ENCODE measurements at regions not wholly inside any gene's neighbourhood (a gene's known extent, or its start where the extent isn't known, plus 50 kb on each side); places are given as distances from the start of the nearest gene placed in this dataset.
"Not testable (repeated sequence)": the region's sequence is repeated elsewhere in the genome, so short reads cannot be mapped to it uniquely, and the experiment has no call there.

- FAIRE-seq: no peak
Observed at GRCh38 chr15:62903437-62903836, 139.1 kb upstream of the TPM1 start.

- FAIRE-seq: no peak
Observed at GRCh38 chr15:62904041-62904910, 138.3 kb upstream of the TPM1 start.

GRCh38 chr15:62906627-62907026 lies 135.9 kb upstream of the TPM1 start:
- no peak for FAIRE-seq

- no peak for FAIRE-seq
Observed at GRCh38 chr15:62907275-62907674, 135.3 kb upstream of the TPM1 start.

- FAIRE-seq: not testable (repeated sequence)
Observed at GRCh38 chr15:62908341-62908740, 134.2 kb upstream of the TPM1 start.

GRCh38 chr15:62909257-62909656 lies 133.3 kb upstream of the TPM1 start:
- no peak for FAIRE-seq

- no peak for FAIRE-seq
Observed at GRCh38 chr15:62912282-62912681, 130.3 kb upstream of the TPM1 start.

- no peak for FAIRE-seq
Observed at GRCh38 chr15:62912808-62913207, 129.7 kb upstream of the TPM1 start.

GRCh38 chr15:62913246-62913645 lies 129.3 kb upstream of the TPM1 start:
- FAIRE-seq: no peak

- FAIRE-seq: no peak
Observed at GRCh38 chr15:62914461-62915079, 128.0 kb upstream of the TPM1 start.

GRCh38 chr15:62920682-62921502 lies 121.7 kb upstream of the TPM1 start:
- FAIRE-seq: no peak

- FAIRE-seq: no peak
Observed at GRCh38 chr15:62922514-62922913, 120.0 kb upstream of the TPM1 start.

- FAIRE-seq: no peak
Observed at GRCh38 chr15:62925875-62926274, 116.7 kb upstream of the TPM1 start.

GRCh38 chr15:62927196-62927595 lies 115.4 kb upstream of the TPM1 start:
- FAIRE-seq: no peak

GRCh38 chr15:62927836-62928235 lies 114.7 kb upstream of the TPM1 start:
- no peak for FAIRE-seq

GRCh38 chr15:62928242-62928999 lies 114.1 kb upstream of the TPM1 start:
- no peak for FAIRE-seq

- FAIRE-seq: no peak
Observed at GRCh38 chr15:62929000-62929357, 113.6 kb upstream of the TPM1 start.

GRCh38 chr15:62931650-62932049 lies 110.9 kb upstream of the TPM1 start:
- no peak for FAIRE-seq

GRCh38 chr15:62932436-62932835 lies 110.1 kb upstream of the TPM1 start:
- FAIRE-seq: no peak

- FAIRE-seq: no peak
Observed at GRCh38 chr15:62933386-62933785, 109.2 kb upstream of the TPM1 start.

- no peak for FAIRE-seq
Observed at GRCh38 chr15:62934236-62934971, 108.1 kb upstream of the TPM1 start.
